KBM-7 (cell line): ENCODE measurements at regions not wholly inside any gene's neighbourhood (a gene's known extent, or its start where the extent isn't known, plus 50 kb on each side); places are given as distances from the start of the nearest gene placed in this dataset.
"Not testable (repeated sequence)": the region's sequence is repeated elsewhere in the genome, so short reads cannot be mapped to it uniquely, and the experiment has no call there.

Experiments used
- DNase-seq: peaks from one replicate; pipeline ENCODE4 v3.0.0-alpha.2; 2015
- in situ Hi-C: fragments of 300-500 bp; cut with MboI; formaldehyde crosslinking; loops from 2 replicates; pipeline ENCODE4 v1.14.3; 2020; ENCODE audit warnings: low sequenced_read_pairs, low pct_unique_long_range_greater_than_20kb, mixed read lengths

DNA sequence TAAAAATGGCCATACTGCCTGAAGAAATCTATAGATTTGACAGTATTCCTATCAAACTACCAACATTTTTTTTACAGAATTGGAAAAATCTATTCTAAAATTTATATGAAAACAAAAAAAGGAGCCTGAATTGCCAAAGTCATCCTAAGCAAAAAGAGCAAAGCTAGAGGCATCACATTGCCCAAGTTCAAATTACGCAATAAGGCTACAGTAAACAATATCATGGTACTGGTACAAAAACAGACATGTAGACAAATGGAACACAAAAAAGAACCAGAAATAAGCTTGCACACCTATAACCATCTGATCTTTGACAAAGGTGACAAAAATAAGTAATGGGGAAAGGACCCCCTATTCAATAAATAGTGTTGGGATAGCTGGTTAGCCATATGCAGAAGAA lies 50.2 kb upstream of the THSD7B start:
- in situ Hi-C loops = no loop called here
- DNase-seq = no peak

DNA sequence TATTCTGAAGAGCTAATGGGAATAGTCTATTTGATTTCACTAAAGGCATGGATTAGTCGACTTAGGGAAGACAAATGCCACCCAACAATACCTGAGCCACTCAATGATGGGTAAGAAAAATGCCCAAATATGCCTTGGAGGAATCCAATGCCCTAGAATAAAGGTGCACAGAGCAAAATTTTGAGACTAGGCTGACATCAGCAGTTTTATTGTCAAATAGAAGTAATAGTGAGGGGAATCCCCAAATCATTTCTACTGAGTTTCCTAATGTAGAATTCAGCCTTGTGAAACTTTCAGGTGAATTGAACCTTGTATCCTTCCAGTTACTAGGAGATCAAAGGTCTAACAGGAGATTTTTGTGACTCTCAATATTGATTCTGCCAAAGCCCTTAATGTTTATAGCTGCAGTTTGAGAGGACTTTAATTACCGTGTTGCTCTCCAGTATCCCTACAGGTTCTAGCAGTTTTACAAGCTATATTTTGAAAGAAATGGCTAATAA lies 50.8 kb upstream of the THSD7B start:
- in situ Hi-C loops = no loop called here
- DNase-seq = no peak

DNA sequence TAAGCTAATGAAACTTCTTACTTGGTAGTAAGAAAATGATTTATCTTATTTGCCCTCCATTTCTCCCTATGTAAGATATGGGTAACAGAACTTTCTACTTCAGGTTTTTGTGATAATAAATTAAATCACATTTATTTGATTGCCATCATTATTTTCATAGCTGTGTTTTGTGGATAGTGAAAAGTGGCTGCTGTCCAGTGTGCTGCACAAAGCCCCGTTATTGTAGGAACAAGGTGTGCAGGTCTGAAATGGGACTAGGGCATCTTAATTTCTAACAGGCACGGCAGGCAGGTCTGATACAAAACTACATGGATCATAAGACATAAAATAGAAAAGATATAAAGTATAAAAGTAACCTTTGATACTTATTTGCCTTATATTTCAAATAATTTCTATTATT lies 51.6 kb upstream of the THSD7B start:
- in situ Hi-C loops = no loop called here
- no peak for DNase-seq

GRCh38 chr2:136705336-136705735 lies 60.0 kb upstream of the THSD7B start:
- in situ Hi-C loops = no loop called here
- DNase-seq = no peak

GRCh38 chr2:136703214-136703613 lies 62.1 kb upstream of the THSD7B start:
- no peak for DNase-seq
- in situ Hi-C loops = no loop called here

DNA sequence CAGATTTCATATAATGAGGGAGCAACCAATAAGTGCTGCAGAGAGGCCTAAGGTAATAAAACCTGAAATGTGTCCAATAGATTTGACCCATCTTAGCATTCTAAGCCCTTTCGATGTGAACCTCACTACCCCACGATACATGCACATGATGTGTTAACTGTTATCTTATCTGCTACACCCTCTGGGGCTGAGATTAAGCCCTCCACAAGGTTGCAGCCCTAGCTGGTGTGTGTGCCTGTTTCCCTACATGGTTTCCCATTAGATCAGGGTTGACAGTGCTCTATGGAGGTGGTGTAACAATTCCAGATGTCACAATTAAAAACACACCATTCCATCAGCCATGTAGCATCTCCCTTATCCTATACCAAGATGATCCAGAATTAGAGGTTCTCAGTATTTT lies 68.9 kb upstream of the THSD7B start:
- DNase-seq = no peak
- in situ Hi-C loops = no loop called here

DNA sequence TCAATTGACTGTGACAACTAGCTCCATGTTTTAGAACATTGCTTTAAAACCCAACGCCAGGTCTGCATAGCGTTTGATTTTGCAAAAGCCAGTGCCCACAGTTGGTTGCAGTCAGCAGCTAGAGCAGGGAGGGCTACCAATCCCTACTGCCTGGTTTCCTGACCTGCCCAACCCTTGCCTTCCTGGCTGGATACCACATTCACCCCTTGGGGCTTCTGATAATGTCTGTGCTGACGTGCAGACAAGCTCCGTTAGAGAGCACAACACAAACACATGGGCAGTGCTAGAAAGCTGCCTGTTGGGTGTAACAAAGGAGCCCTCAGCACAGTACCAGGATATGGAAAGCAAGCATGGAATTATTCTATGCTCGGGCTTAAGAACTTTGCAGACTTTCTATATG lies 71.4 kb upstream of the THSD7B start:
- no peak for DNase-seq
- in situ Hi-C loops = no loop called here

DNA sequence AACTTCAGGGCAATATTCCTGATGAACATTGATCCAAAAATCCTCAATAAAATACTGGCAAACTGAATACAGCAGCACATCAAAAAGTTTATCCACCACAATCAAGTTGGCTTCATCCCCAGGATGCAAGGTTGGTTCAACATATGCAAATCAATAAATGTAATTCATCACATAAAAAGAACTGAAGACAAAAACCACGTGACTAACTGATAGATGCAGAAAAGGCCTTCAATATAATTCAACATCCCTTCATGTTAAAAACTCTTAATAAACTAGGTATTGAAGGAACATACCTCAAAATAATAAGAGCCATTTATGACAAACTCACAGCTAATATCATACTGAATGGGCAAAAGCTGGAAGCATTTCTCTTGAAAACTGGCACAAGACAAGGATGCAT lies 85.3 kb upstream of the THSD7B start:
- DNase-seq, in situ Hi-C loops: not testable (repeated sequence)

GRCh38 chr2:136665736-136666135 lies 99.6 kb upstream of the THSD7B start:
- in situ Hi-C loops = no loop called here
- no peak for DNase-seq

DNA sequence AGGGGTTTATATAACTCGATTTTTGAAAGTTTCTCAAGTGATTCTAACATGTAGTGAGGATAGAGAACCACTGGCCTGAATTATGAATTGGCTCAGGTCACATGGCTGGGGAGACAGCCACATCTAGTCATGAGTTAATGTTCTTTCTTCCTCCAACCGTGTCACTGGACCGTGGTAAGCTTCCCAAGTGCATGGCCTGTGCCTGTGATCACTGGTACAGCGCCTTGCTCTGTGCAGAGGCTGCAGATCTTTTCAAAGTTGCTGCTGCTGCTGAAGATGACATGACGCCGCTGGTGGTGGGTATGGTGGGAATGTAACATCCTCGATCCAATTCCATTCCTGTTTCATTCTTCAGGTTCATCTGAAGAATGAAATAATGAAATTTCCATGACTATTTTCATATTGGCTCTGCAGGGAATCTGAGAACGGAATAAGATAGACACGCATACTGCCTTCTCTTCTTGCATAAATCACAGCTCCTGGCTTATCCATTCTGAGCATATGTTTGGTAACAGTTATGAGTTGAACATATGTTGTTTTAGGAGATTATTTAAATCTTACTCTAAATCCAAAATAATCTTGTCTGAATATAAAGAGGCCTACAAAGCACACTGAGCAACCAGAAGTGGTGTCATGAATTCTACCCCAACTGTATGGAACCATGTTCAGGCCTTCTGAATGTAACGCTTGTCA lies 100.5 kb upstream of the THSD7B start:
- in situ Hi-C loops = no loop called here
- DNase-seq = no peak

GRCh38 chr2:136658201-136658600 lies 107.1 kb upstream of the THSD7B start:
- in situ Hi-C loops = no loop called here
- DNase-seq = no peak

GRCh38 chr2:136653861-136654260 lies 111.5 kb upstream of the THSD7B start:
- DNase-seq = no peak
- in situ Hi-C loops = no loop called here

DNA sequence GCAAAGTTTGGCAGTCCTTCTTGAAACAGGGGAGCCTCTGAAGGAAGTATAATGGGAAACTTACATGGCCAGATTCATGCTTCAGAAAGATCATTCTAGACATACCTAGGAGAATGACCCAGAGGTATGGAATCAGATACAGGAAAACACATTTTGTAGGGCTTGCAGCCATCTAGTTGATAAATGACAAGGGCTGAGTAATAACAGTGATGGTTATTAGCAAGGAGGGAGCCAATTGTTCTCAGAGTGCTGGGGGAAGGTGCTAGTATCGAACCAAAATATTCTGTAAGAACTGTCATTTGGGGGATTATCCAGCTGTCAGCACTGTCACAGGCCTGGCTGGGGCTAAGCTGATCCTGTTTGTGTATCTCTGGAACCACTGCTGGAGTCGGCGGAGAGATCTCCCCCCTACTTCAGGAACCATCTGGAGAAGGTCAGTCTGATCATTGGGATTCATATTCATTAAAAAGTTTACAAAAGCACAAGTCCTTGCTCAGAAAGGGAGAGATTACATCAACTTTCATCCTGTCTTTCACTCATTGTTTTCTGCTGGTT lies 113.8 kb upstream of the THSD7B start:
- in situ Hi-C loops = no loop called here

GRCh38 chr2:136647039-136647438 lies 118.3 kb upstream of the THSD7B start:
- DNase-seq = no peak
- in situ Hi-C loops = no loop called here

More for the DNA sequence above, 113.8 kb upstream of the THSD7B start:
- no peak for DNase-seq

DNA sequence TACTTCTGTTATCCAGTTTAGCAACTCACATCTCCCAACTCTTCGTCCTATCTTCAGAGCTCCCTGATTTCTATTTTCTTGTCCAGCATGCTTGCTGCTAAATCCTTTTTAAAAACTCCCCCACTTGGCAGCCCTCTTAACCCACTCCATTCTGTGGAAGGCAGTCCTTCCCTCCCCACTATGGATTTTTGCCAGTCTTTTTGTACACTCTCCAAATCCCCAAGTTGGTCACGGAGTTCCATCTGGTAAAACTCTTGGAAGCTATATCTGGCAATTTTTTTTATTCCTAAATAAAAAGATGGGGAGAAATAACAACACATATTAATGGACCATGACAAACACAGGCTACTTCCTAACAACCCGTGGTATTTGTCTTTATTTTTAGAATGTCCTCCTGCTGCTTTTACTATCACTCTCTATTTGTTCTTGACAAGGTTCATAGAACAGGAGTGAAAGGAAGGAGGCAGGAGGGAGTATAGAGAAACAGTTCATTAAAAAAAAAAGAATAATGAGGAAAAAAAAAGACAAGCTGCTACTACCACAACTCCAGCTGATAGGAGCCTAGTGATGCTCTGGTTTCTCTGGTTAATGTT lies 120.0 kb upstream of the THSD7B start:
- no peak for DNase-seq
- in situ Hi-C loops = no loop called here

- DNase-seq = no peak
- in situ Hi-C loops = no loop called here
Observed at GRCh38 chr2:136639651-136640050, 125.7 kb upstream of the THSD7B start.

DNA sequence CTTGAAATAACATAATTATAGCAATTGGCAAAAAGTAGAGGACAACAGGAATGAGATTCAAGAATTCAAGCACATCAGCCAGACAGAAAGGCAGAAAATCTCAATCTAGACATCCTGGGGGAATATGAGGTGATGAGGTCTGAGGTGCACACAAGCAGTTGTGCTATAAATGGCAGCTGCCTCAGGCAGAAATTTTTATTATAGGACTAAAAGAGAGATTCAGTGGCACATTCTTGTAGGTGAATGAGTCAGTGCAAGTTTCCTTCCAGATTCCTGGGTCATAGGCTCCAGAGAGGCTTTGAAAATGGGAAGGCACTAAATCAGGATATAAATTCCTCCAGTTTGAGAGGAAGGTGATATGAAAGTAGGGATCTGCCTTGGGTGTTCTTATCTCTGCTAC lies 127.2 kb upstream of the THSD7B start:
- in situ Hi-C loops = no loop called here

GRCh38 chr2:136637402-136637801 lies 127.9 kb upstream of the THSD7B start:
- in situ Hi-C loops = no loop called here
- DNase-seq = no peak

More for the DNA sequence above, 127.2 kb upstream of the THSD7B start:
- DNase-seq = no peak

GRCh38 chr2:136628490-136628889 lies 136.9 kb upstream of the THSD7B start:
- in situ Hi-C loops = no loop called here
- no peak for DNase-seq

- in situ Hi-C loops = no loop called here
- no peak for DNase-seq
Observed at GRCh38 chr2:136613096-136613495, 152.2 kb upstream of the THSD7B start.

GRCh38 chr2:136612079-136612478 lies 153.3 kb upstream of the THSD7B start:
- in situ Hi-C loops = no loop called here
- DNase-seq = no peak
